GM18519 (cell line): ENCODE measurements at regions not wholly inside any gene's neighbourhood (a gene's known extent, or its start where the extent isn't known, plus 50 kb on each side); places are given as distances from the start of the nearest gene placed in this dataset.

Experiments
- ATAC-seq: cut with Tn5 transposase; IDR thresholded peaks from one replicate; pipeline ENCODE4 v1.9.1; 2021; ENCODE audit warnings: mild to moderate bottlenecking, moderate library complexity; ENCODE audit not compliant: unreplicated experiment, low FRiP score

DNA sequence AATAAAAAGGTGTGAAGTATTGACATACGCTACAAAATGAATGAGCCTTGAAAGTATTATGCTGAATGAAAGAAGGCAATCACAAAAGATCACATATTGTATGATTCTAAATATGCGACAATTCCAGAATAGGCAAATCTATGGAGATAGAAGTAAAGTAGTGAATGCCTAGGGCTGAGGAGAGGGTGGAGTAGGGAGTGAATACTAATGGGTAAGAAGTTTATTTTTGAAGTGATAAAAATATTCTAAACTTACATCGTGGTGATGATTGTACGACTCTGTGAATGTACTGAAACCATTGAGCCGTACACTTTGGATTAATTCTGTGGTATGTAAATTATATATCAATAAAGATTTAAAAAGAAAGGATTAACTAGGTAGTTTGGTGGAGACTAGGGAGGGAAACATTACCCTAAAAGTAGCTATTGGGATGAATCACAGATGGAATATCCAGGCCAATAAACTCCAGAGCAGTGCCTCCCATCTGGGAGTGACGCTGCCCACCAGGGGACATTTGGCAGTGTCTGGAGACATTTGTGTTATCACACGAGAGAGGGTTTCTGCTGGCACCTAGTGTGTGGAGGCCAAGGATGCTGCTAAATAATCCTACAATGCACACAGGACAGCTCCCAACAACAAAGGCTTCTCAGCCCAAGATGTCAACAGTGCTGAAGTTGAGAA, 214.2 kb upstream of the PCSK2 start:
- no peak for ATAC-seq

DNA sequence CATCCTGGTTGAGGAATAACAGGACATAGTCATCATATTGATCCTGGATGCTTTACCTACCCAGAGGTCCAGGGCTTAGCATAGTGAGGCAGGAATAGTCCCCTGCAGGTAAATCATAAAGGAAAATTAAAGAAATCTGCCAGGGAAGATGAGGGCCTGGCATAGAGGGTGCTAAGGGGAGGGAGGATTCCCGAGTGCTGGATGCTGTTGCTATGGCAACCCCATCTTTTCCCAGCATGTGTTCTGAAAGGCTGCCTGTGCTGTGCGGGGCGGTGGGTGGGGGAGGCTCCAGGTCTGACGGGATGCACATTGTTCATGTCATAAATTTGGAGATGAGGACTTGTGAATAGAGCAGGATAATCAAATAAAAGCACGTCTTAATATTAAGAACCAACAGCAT, 212.6 kb upstream of the PCSK2 start:
- no peak for ATAC-seq

DNA sequence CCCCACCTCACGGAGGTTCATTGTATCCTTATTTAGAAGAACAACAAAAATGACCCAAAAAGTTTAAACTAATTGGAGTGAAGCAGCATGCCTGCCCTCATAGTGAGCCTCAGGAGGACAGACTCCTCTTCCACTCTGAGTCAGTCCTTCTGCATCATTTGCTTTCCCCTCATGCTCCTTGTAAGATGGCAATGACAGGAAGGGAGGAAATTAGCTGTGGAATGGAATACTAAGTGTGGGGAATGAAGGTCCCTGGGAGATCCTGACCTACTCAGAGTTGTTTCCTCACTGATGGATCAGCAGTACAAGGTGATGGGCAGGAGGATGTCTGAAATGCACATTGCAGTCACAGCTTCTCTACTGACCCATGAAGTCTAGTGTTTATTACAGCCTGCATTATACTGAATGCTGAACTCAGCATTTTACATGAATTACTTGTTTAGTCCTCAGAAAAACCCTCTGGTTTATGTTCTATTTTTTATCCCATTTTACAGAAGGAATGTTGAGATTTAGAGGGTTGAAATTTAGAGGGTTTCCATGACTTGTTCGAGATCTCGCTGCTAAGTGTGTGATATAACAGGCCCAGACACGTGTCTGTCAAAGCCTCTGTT, 212.0 kb upstream of the PCSK2 start:
- no peak for ATAC-seq

DNA sequence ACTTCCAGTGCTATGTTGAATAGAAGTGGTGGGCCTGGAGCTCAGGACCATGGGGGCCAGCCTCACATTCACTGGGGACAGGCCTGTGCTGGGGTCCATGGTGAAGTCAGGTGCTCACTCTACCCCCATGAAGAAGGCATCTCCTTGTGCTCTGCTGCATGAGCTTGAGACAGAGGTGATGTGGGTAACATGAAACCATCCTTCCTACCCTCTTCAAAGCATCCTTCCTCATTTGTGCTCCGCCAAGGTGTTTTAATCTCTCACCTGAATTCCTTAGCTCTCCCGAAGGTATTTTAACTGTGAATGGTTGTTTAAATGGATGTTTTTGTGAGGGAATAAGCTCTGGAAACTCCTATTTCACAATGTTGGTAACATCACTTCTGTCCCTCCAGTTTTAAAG, 209.6 kb upstream of the PCSK2 start:
- no peak for ATAC-seq

DNA sequence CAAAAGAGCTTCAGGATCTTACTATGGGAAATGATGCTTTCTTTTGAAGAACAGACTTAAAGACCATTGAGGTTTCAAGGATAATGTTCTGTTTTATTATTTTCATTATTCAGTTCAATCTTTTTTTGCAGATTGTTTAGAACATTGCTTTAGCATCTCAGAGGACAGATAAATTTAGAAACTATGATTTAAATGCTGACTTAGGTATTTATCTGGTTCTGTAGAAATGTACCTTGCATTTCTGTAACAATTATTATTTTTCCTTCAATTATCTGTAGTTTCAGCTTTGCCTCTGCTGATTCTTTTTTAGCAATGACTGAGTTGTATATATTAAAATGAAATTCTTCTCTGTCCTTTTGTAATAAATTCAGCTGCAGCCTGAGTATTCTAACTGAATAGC, 205.4 kb upstream of the PCSK2 start:
- no peak for ATAC-seq

DNA sequence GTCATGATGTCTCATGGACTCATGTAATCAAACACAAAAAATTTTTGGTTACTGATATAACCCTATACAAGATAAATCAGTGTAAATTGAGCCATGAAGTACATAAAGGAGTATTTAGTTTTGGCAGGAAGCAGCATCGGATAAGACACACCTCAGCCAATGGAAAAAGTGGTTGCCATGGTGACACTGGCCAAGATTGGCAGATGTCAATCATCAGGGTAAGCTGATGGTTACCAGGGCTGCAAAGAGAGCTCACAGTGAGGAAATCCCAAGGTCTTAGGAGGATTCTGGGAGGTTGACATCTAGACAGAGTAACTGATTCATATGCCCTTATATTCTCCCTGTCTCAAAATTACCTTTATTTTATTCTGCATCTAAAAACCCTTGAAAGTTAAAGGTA, 203.8 kb upstream of the PCSK2 start:
- ATAC-seq = no peak

DNA sequence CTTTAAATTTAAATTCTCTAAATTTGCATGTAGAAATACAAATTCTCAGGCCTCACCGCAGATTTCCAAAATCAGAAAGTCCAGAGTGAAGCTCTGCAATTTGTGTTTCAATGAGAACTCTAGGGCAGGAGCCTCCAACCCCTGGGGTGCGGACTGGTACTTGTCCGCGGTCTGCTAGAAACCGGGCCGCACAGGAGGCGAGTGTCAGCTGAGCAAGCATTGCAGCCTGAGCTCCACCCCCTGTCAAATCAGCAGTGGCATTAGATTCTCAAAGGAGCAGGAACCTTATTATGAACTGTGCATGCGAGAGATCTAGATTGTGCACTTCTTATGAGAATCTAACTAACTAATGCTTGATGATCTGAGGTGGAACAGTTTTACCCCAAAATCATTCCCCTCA, 203.0 kb upstream of the PCSK2 start:
- no peak for ATAC-seq

DNA sequence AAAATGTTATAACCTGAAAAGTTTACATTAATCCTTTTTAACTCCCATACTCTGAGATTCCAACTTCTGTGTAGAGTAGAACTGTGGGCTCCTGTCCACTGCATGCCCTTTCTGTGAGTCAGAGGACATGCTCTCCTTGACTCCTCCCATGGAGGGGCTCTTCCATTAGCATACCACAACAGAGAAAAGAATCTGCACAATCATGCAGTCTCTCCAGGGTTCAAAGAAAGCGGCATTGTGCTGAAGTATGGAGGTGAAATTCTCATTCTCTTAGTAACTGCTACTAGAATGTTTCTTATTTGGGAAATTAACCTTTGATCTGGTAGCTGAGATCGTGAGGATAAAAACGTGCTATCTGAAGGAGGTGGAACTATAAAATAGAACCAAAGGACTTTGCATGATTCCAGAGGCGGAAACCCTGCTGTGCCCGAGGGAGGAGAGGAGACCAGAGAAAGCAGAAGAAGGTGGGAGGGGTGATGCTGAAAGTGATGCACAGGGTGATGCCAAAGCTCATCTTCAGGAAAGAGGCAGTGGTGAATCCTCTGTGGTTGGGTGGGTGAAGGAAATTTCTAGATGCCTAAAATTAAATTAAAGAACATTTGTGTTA, 202.2 kb upstream of the PCSK2 start:
- no peak for ATAC-seq

DNA sequence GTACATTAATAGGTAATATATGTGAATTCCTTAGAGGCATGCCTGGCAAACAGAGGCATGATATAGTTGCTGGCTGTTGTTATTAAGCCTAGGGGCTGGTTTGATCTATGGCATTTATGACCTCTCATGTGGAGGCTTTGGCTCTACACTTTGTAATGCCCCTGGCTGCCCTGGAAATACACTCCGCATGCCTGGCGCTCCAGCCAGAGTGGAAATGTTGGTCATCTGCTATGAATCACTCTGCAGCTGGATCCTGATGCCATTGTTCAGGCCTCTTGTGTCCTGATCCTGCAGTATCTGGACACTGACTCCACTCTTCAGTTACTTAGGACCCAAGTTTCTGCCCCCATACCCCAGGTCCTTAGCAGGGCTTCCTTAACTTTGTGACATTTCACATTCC, 200.5 kb upstream of the PCSK2 start:
- ATAC-seq = no peak

DNA sequence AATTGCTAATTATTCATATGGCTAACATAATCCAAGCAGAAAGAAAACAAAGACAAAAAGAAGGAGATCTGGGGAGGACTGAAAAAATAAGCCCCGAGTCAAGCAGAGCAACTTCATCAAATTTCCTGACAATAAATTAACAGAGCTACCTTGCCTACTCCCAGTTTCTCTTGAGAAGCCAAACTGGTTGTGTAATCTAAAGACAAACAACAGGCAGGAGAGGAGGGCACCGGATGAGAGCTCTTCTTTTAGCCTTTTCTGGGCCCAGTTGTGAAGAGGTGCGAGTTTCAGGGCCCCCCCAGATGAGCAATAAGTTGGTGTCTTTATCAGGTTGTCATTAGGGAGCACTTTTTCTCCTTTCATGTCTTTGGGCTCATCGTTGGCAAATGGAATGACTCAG, 197.1 kb upstream of the PCSK2 start:
- ATAC-seq = no peak

DNA sequence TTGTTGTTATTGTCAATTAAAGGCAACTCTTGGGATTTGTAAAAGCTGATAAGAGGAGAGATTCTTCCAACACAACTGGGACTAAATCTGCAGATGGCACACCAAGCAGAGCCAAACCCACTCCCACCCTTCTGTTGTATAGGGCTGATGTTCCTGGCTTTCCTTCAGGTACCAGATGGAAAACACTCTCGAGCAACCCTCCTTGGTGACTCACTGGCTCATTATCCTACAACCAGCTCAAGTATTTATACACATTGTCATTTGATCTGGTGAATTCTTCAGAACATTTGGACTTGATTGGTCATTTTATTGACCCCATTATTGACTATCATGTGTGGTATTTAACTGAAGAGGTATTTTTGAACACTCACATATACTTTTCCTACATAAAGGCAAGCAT, 190.3 kb upstream of the PCSK2 start:
- ATAC-seq = no peak

DNA sequence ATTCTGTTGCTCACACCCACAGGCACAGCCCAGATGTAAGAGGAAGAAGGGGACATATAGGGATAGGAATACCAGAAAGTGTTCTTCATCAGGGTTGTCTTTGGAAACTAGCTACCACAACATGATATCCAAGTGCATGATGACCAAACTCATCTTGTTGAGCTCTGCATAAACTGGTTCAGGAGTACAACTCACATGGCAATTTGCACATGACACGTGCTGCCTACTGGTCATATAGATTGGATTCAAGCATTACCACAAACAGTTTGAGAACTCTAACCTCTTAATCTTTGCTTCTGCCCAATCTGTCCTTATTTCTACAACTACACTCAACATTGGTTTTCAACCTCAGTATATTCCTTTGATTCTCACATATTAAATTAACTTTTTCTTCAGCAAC, 184.7 kb upstream of the PCSK2 start:
- ATAC-seq = no peak

DNA sequence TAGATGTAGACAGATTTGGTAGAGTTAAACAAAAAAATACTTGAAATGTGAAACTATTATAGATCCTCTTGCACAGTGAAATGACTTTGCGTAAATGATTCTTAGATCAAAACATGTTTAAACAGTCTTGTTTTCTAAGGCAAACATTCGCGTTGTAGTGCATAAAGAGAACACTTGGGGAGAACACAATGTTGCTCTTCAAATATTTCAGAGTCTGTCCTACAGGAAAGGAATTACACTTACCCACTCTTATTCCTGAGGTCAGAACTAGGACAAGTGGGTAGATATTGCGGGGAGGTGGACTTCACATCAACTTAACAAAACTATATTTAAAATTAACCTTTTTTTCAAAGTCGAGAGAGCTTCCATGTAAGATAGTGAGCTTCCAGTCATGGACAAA, 183.5 kb upstream of the PCSK2 start:
- no peak for ATAC-seq

DNA sequence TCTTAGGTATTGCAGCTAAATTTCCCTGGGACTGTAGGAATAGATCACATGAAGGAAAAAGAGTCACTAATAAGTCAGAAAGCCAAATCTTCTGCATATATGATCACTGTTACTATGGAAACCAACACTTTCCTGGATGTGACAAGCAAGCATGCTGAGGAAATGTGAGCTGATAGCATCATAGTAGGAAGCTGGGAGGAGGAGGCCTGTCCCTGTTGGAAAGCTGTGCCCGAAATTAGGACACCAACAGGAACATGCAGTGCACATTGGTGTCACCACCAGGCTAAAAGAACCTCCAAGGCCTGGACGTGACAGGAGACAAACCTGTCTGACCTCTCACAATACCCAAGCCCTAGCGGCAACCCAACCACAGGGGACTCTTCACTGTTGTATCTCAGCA, 181.9 kb upstream of the PCSK2 start:
- ATAC-seq = no peak

DNA sequence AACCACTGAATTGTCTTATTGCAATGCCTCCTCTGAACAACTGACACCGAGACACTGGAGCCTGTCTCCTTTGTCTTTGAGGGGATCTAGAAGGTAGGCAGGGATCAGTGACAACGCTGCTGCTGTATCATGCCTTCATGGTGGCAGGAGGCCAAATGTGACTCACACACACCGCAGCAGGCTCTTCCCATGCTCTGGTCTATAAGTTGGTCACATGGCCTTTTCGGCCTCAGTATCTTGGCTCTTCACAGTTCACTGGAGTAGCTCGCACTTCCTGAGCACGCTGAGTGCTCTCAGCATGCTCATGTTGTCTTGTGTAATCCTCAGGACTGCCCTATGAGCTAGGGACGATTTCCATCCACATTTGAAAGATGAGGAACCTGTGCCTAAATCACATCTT, 167.4 kb upstream of the PCSK2 start:
- no peak for ATAC-seq

DNA sequence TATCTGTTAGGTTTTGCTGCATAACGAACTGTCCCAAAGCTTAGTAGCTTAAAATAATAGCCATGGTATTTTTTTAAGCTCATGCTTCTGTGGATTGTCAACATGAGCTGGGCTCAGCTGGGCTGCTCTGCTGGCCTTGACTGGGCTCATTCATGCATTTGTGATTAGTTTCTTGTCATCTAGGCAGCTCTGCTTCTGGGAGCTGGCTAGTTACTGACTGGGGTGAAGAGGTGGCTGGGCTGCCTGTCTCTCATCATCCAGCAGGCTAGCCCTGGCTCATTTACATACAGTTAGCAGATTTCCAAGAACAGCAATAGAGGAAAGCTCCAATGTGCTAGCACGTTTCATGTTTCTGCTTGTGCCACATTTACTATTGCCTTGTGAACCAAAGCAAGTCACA, 165.1 kb upstream of the PCSK2 start:
- ATAC-seq = no peak

DNA sequence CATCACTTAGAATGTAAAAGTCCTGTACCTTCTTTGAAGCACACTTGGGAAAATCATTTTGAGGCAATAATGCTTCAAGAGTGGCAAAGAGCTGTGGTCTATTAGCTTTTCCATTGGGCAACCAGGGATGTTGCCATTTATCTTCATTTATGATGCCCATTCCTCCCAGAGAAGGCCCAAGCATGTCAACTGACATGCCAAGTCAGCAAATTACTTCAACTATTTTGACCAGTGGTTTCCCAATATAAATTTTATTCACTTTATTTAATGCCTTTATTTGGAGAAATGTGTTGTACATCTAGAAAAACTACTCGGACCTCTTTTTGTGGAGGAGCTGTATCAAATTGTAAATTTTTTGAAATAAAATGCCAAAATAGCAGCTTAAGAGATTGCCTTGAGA, 164.1 kb upstream of the PCSK2 start:
- no peak for ATAC-seq

DNA sequence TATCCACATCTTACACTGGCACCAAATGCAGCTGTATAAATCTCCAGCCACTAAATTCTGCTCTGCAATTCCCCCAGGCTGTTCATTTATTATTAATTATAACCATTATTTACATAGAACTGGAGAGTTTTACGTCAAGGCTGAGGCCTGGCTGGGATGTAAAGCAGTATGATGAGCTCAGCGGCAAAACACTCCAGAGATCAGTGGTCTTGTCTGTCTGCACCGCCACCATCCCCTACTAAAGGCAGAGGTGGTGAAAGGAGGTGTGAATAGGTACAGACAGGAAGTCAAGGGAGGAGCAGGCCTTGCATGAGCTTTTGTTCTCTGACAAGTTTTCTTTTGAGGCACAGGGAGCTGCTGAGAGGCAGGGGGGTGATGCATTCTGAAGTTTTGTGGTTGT, 159.9 kb upstream of the PCSK2 start:
- no peak for ATAC-seq

DNA sequence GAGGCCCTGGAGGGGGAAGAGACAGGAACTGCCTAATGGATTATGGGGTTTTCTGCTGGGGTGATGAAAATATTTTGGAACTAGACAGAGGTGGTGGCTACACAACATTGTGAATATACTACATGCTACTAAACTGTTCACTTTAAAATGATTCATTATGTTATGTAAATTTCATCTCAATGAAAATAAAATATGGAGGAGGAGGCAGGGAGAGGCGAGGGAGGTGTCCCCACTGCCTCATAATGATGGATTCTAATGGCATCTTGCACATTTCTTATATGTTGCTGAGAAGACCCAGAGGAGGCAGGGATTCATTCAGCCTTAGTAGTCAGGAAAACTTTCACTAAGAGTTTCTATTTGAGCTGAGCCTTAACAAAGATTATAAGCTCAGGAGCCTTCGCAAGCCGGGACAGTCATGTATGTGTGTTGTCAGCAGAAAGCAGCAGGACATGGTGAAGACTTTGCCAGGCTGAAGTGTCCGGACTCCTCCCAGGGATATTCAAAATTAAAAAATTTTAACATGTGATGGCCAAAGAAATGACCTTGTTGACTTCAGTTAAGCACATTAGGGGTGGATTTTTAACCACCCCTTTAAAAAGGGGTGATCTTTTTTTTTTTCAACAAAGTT, 158.6 kb upstream of the PCSK2 start:
- ATAC-seq = no peak

DNA sequence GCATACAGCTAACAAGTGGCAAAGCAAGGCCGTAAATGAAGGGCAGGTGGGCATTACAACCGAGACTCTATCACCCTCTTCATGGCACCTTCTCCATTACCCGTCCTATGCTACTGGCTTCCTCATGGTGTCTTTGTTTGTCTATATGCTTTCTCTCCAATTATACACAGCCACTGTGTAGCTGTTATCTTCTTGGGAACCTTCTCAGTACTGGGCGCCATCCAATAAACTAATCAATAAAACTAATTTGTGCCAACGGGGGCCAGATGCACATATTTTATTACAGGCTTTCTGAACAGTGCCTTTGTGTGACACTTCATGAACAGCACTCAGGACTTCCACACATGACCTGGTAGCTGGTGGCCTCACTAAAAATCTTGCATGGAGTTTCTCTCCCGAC, 149.8 kb upstream of the PCSK2 start:
- ATAC-seq = no peak

DNA sequence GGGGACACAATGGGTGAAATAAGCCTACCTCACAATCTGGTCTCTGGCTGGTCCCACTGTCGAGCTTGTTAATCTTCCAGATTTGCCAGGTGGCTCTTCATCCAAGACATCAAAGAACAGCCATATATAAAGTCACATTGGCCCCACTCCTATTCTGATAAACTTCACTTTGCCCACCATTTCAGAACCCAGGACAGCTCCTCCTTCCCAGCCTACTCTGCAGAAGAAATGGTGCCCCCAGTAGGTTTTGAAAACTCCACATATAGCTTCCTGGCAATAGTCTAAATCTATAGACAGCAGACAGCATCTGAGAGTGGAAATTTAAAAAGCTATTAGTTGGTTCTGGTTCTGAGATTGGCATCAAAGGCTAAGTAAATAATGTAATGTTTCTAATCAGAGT, 143.1 kb upstream of the PCSK2 start:
- no peak for ATAC-seq

DNA sequence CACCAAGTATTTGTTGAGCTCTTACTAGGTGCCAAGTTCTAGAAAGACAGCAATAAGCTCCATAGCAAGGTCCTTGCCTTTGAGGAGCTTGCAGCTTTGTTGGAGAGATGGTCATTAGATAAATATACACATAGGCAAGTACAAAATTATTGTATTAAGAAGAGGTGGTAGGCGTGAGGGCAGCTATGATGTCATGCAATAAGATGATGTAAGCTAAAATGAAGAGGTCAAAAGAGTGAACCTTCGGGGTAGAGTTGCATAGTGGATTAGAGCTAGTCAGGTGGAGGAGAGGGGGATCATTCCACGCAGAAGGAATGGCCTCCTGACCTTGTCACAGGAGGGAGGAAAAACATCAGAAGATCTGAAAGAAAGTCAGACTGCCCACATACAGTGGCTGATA, 141.9 kb upstream of the PCSK2 start:
- ATAC-seq = no peak
